GM12873 (cell line): ENCODE measurements at regions not wholly inside any gene's neighbourhood (a gene's known extent, or its start where the extent isn't known, plus 50 kb on each side); places are given as distances from the start of the nearest gene placed in this dataset.

ENCODE experiments used
- TF ChIP-seq, protein P1 (sequence below): IDR thresholded peaks from 2 replicates; pipeline ENCODE4 v1.5.1; 2012; ENCODE audit warnings: low read depth, mild to moderate bottlenecking, moderate library complexity, low read length, control low read depth; ENCODE audit not compliant: insufficient read depth; ENCODE audit errors: missing control alignments

DNA sequence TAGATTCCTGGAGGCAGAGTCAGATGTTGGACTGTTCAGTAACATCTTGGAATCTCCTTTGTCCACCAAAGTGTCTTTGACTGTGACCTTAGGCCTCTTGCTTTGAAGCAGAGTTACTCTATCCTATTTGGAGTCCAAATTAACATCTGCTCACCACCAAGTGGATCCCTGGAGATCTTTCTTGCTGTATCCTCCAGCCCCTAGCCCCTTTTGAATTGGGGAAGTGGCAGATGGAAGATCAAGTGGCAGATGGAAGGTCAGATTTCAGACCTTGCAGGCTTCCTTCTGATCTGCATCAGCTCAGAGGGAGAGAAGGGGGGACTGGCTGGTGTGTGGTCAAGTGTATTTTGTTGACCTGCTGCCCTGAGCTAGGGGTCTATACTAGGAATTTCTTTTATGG, 125.0 kb upstream of the ROPN1 start:
- TF ChIP-seq, protein P1, sequence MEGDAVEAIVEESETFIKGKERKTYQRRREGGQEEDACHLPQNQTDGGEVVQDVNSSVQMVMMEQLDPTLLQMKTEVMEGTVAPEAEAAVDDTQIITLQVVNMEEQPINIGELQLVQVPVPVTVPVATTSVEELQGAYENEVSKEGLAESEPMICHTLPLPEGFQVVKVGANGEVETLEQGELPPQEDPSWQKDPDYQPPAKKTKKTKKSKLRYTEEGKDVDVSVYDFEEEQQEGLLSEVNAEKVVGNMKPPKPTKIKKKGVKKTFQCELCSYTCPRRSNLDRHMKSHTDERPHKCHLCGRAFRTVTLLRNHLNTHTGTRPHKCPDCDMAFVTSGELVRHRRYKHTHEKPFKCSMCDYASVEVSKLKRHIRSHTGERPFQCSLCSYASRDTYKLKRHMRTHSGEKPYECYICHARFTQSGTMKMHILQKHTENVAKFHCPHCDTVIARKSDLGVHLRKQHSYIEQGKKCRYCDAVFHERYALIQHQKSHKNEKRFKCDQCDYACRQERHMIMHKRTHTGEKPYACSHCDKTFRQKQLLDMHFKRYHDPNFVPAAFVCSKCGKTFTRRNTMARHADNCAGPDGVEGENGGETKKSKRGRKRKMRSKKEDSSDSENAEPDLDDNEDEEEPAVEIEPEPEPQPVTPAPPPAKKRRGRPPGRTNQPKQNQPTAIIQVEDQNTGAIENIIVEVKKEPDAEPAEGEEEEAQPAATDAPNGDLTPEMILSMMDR: no peak

- TF ChIP-seq, protein P1: no peak
Observed at GRCh38 chr3:124117486-124117885, 125.6 kb upstream of the ROPN1 start.

DNA sequence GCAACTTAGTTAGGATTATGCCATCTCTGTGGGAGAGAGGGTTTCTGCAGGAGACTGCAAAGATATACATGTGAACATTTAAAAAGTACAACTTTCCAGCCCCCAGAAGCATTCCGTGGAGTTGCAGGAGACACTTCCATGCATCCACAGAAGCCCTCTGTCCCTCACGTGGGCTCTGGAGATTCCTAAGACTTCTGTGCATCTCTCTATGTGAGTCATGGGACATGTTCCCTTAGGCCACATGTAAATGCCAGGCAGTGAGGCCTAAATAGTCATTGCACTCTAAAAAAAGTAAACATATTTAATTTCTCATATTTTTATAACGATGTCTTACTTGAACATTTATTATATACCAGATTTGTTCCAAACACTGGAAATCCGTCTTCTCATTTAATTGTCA, 126.5 kb upstream of the ROPN1 start:
- TF ChIP-seq, protein P1: no peak

GRCh38 chr3:124119056-124119716, 127.3 kb upstream of the ROPN1 start:
- TF ChIP-seq, protein P1: no peak

DNA sequence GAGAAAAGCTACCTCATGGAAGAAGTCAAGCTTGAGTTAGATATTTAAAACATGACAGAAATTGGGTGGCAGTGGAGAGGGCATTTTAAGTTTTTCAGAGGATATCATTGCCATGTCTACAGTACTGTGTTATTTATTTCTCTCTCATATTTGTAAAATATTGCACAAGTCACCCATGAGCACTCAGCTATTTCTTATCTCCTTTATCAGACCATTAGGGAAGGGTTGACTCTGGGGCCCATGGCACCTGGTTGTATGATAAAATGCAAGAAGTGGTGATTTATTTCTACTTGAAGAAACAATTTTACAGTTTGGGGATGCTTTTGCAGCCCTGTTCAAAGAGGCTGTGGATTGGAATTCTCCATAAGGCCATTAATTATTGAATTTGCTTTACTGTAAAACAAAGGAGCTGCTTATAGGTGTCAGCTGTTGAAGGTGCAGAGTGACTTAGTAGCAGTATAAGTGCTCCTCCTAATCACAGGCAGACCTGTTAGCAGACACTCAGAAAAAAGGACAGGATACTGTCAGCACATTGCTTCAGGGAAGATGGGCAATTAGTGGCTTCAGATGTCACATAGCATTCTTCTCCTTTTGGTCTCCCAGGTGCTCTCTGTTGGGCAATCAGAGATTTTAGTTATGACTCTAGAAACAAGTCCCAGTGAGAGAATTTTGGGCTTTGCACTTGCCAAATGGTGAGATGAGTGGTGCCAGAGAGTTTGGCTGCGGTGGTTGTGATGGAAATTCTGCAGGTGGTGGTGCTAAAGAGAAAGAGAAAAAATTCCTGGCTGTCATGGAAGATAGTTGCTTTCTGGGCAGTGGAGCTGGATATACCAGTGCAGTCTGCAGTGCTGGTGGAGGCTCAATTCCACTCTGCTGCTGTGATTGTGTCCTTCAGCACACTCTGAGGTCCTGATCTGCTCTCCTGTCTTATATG, 129.7 kb upstream of the ROPN1 start:
- TF ChIP-seq, protein P1: no peak

DNA sequence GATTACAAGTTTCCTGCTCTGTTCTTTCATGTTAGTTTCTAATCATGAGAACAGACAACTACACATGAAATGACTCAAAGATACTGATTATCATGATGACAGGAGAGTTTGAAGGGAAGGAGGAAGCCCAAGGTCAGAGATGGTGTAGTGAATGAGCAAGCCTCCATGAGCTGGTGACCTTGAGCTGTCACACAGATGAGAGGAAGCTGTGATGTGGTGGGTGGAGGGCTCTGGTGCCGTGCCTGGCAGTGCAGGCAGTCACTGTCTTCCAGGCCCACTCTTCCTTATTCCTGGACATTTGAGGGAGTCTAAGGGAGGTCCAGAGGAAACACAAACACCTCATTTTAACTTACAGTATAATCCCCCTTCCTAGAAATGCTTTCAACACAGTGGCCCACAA, 133.4 kb upstream of the ROPN1 start:
- TF ChIP-seq, protein P1: no peak

- TF ChIP-seq, protein P1: no peak
Observed at GRCh38 chr3:124126436-124127023, 134.6 kb upstream of the ROPN1 start.
